CD4-positive, alpha-beta T cell (primary cell): ENCODE measurements at regions not wholly inside any gene's neighbourhood (a gene's known extent, or its start where the extent isn't known, plus 50 kb on each side); places are given as distances from the start of the nearest gene placed in this dataset.

Source experiments
- ATAC-seq: fragments of 200-7000 bp; cut with Tn5 transposase; one replicate; pipeline ENCODE4 v1.10.0; 2022; ENCODE audit warnings: mild to moderate bottlenecking; ENCODE audit not compliant: poor library complexity
- CTCF ChIA-PET: fragments of 350-600 bp; sonication (Branson Sonifier 250); formaldehyde crosslinking; loops from one replicate; lab custom pipeline; 2021; ENCODE audit warnings: antibody characterized with exemption, inconsistent platforms; lab: Charles Lee
- POLR2A ChIA-PET: fragments of 350-600 bp; sonication (Branson Sonifier 250); formaldehyde crosslinking; loops from one replicate; lab custom pipeline; 2021; ENCODE audit warnings: antibody characterized with exemption, inconsistent platforms; lab: Charles Lee
- DNase-seq, 14 experiments: peaks; one replicate each; pipeline ENCODE4 v3.0.0-alpha.2; 2013 to 2020; ENCODE audit warnings: mixed read lengths in 2 of 14
- H3K27ac ChIP-seq, 2 donors: one replicate each; pipeline versions ENCODE4 v1.5.1 to v1.7.0; 2013; ENCODE audit warnings: low read length in 2 of 2, low read depth in 1 of 2, mild to moderate bottlenecking in 1 of 2
- H3K27me3 ChIP-seq, 2 experiments: 1 replicate in 1 of 2; 2 replicates in 1 of 2; pipeline versions ENCODE4 v1.6.1 to v1.7.0; 2013; ENCODE audit warnings: low read length in 2 of 2, control low read depth in 1 of 2, mild to moderate bottlenecking in 1 of 2, moderate library complexity in 1 of 2; ENCODE audit not compliant: insufficient read depth in 2 of 2, control insufficient read depth in 1 of 2
- H3K36me3 ChIP-seq: one replicate; pipeline ENCODE4 v1.6.1; 2013; ENCODE audit warnings: low read length, control low read depth; ENCODE audit not compliant: insufficient read depth
- H3K4me1 ChIP-seq: one replicate; pipeline ENCODE4 v1.6.1; 2013; ENCODE audit warnings: low read length, control low read depth; ENCODE audit not compliant: insufficient read depth
- H3K4me3 ChIP-seq: one replicate; pipeline ENCODE4 v1.5.1; 2013; ENCODE audit warnings: mild to moderate bottlenecking, low read length, moderate library complexity
- H3K9me3 ChIP-seq, 2 experiments: 1 replicate in 1 of 2; 2 replicates in 1 of 2; pipeline versions ENCODE4 v1.6.1 to v1.7.0; 2013; ENCODE audit warnings: low read length in 2 of 2, mild to moderate bottlenecking in 2 of 2, control low read depth in 1 of 2, moderate library complexity in 1 of 2; ENCODE audit not compliant: control insufficient read depth in 1 of 2, insufficient read depth in 1 of 2
- H3K27ac Mint-ChIP-seq: one replicate; pipeline ENCODE4 v1.8.0; 2020; ENCODE audit warnings: mixed read lengths
- H3K27me3 Mint-ChIP-seq: one replicate; pipeline ENCODE4 v1.8.0; 2021; ENCODE audit warnings: mixed read lengths
- H3K36me3 Mint-ChIP-seq: one replicate; pipeline ENCODE4 v1.8.0; 2021; ENCODE audit warnings: low read depth, mixed read lengths
- H3K4me1 Mint-ChIP-seq: one replicate; pipeline ENCODE4 v1.8.0; 2021; ENCODE audit warnings: low read depth, mixed read lengths
- H3K4me3 Mint-ChIP-seq: one replicate; pipeline ENCODE4 v1.8.0; 2020; ENCODE audit warnings: mild to moderate bottlenecking, mixed read lengths
- H3K9me3 Mint-ChIP-seq: one replicate; pipeline ENCODE4 v1.8.0; 2020; ENCODE audit warnings: mixed read lengths
- CTCF ChIP-seq: fragments of 200-600 bp; IDR thresholded peaks from one replicate; pipeline ENCODE4 v1.8.0; 2022; ENCODE audit warnings: antibody characterized with exemption, mild to moderate bottlenecking
- intact Hi-C, 2 experiments: fragments of 100-400 bp; cut with DNase I in 1 of 2; cut with micrococcal nuclease in 1 of 2; formaldehyde crosslinking; loops; one replicate each; pipeline versions ENCODE4 v1.15.1 to v1.9.0; 2023 to 2025; cut with DNase I, micrococcal nuclease

- Mint-ChIP-seq H3K36me3 (no peaks in the 10 kb centered on the region), H3K9me3 (no peaks in the 10 kb centered on the region)
Observed at GRCh38 chr2:40592218-40592617, 140.3 kb upstream of the SLC8A1 start.

GRCh38 chr2:40606862-40607261 lies 155.0 kb upstream of the SLC8A1 start:
- TF ChIP-seq CTCF: no peak
- ATAC-seq (no peak), DNase-seq (no peak)
- H3K4me1 Mint-ChIP-seq: no peaks in the 10 kb centered on the region
- Histone ChIP-seq H3K4me3 (no peak overlapping the region), H3K27me3 (no peaks in the 10 kb centered on the region), H3K36me3 (no peaks in the 10 kb centered on the region), H3K9me3 (peaks cover 0 to 3% of the 10 kb centered on the region in 2 experiments), H3K27ac (no peak overlapping the region), H3K4me1 (no peaks in the 10 kb centered on the region)
- intact Hi-C loops: no loop called here
- ChIA-PET CTCF (no interaction called here), POLR2A (no interaction called here)
- H3K4me3 Mint-ChIP-seq: no peak overlapping the region
- no peak overlapping the region for H3K27ac Mint-ChIP-seq
- no peaks in the 10 kb centered on the region for H3K36me3 Mint-ChIP-seq
- H3K27me3 Mint-ChIP-seq: no peaks in the 10 kb centered on the region
- H3K9me3 Mint-ChIP-seq: peaks cover 4% of the 10 kb centered on the region

More at GRCh38 chr2:40592218-40592617, 140.3 kb upstream of the SLC8A1 start:
- DNase-seq: no peak
- intact Hi-C loops: no loop called here
- ChIA-PET POLR2A (no interaction called here), CTCF (no interaction called here)
- Histone ChIP-seq H3K4me1 (no peaks in the 10 kb centered on the region), H3K9me3 (no peaks in the 10 kb centered on the region), H3K27ac (no peak overlapping the region), H3K4me3 (no peak overlapping the region), H3K36me3 (no peaks in the 10 kb centered on the region), H3K27me3 (no peaks in the 10 kb centered on the region)
- ATAC-seq: no peak
- Mint-ChIP-seq H3K27ac (no peak overlapping the region), H3K4me3 (no peak overlapping the region), H3K27me3 (no peaks in the 10 kb centered on the region), H3K4me1 (no peaks in the 10 kb centered on the region)
- no peak for TF ChIP-seq CTCF

- intact Hi-C loops: no loop called here
- Histone ChIP-seq H3K9me3 (peaks cover 0 to 3% of the 10 kb centered on the region in 2 experiments), H3K27ac (no peak overlapping the region), H3K4me3 (no peak overlapping the region), H3K27me3 (no peaks in the 10 kb centered on the region), H3K36me3 (no peaks in the 10 kb centered on the region), H3K4me1 (no peaks in the 10 kb centered on the region)
- H3K9me3 Mint-ChIP-seq: peaks cover 4% of the 10 kb centered on the region
- no peak overlapping the region for H3K4me3 Mint-ChIP-seq
- no peak overlapping the region for H3K27ac Mint-ChIP-seq
- DNase-seq (no peak), ATAC-seq (no peak)
- no peak for TF ChIP-seq CTCF
- POLR2A ChIA-PET: no interaction called here
- no peaks in the 10 kb centered on the region for H3K36me3 Mint-ChIP-seq
- H3K4me1 Mint-ChIP-seq: no peaks in the 10 kb centered on the region
- H3K27me3 Mint-ChIP-seq: no peaks in the 10 kb centered on the region
- CTCF ChIA-PET: no interaction called here
Observed at GRCh38 chr2:40611196-40611595, 159.3 kb upstream of the SLC8A1 start.
